Kidney (tissue), 13 donors: ENCODE measurements at regions not wholly inside any gene's neighbourhood (a gene's known extent, or its start where the extent isn't known, plus 50 kb on each side); places are given as distances from the start of the nearest gene placed in this dataset.

Experiments used
- DNase-seq, 5 donors: peaks; one replicate each; pipeline ENCODE4 v3.0.0-alpha.2; 2013 to 2020
- FAIRE-seq: peaks from 2 replicates; lab custom pipeline; 2012; peaks lifted over from hg19 to GRCh38; lab: Jason Lieb, UNC
- H3K27ac ChIP-seq, 2 donors: one replicate each; pipeline ENCODE4 v1.7.0; 2013; ENCODE audit warnings: low read depth in 2 of 2, low read length in 2 of 2, inconsistent platforms in 1 of 2
- H3K27me3 ChIP-seq: one replicate; pipeline ENCODE4 v1.7.1; 2013; ENCODE audit warnings: low read length, inconsistent platforms; ENCODE audit not compliant: control insufficient read depth, insufficient read depth
- H3K36me3 ChIP-seq, 3 donors: one replicate each; pipeline versions ENCODE4 v1.7.0 to v1.7.1; 2013; ENCODE audit warnings: low read length in 3 of 3, control low read depth in 1 of 3, inconsistent platforms in 1 of 3; ENCODE audit not compliant: insufficient read depth in 3 of 3, control insufficient read depth in 2 of 3
- H3K4me1 ChIP-seq, 3 donors: one replicate each; pipeline versions ENCODE4 v1.7.0 to v1.7.1; 2013; ENCODE audit warnings: low read length in 3 of 3, inconsistent platforms in 1 of 3, low read depth in 1 of 3; ENCODE audit not compliant: control insufficient read depth in 2 of 3, insufficient read depth in 2 of 3
- H3K4me3 ChIP-seq, 3 donors: one replicate each; pipeline versions ENCODE4 v1.7.0 to v1.8.1; 2013; ENCODE audit warnings: low read length in 3 of 3, control low read depth in 1 of 3, inconsistent platforms in 1 of 3
- H3K9ac ChIP-seq, 3 donors: one replicate each; pipeline versions ENCODE4 v1.7.0 to v1.7.1; 2013; ENCODE audit warnings: low read length in 3 of 3, control low read depth in 1 of 3, inconsistent platforms in 1 of 3
- H3K9me3 ChIP-seq, 3 donors: one replicate each; pipeline versions ENCODE4 v1.7.0 to v1.7.1; 2013; ENCODE audit warnings: low read length in 3 of 3, control low read depth in 1 of 3, inconsistent platforms in 1 of 3; ENCODE audit not compliant: control insufficient read depth in 2 of 3, insufficient read depth in 1 of 3
- intact Hi-C: fragments of 100-400 bp; cut with DNase I; formaldehyde crosslinking; loops from one replicate; pipeline ENCODE4 v1.11.1; 2022
- TF ChIP-seq, protein P1 (sequence below): IDR thresholded peaks from 3 replicates; pipeline ENCODE4 v1.5.1; 2012; ENCODE audit warnings: mild to moderate bottlenecking, moderate library complexity, borderline replicate concordance; ENCODE audit not compliant: insufficient read depth; ENCODE audit errors: extremely low read depth
- donor health status: control.
- donor health status: control.
- donor health status: control.
- donor health status: control.
- donor health status: control.
- donor health status: DM: yes; HTN: yes; CAD: no.
- donor health status: Normal renal cell carcinoma (clear cell type).

DNA sequence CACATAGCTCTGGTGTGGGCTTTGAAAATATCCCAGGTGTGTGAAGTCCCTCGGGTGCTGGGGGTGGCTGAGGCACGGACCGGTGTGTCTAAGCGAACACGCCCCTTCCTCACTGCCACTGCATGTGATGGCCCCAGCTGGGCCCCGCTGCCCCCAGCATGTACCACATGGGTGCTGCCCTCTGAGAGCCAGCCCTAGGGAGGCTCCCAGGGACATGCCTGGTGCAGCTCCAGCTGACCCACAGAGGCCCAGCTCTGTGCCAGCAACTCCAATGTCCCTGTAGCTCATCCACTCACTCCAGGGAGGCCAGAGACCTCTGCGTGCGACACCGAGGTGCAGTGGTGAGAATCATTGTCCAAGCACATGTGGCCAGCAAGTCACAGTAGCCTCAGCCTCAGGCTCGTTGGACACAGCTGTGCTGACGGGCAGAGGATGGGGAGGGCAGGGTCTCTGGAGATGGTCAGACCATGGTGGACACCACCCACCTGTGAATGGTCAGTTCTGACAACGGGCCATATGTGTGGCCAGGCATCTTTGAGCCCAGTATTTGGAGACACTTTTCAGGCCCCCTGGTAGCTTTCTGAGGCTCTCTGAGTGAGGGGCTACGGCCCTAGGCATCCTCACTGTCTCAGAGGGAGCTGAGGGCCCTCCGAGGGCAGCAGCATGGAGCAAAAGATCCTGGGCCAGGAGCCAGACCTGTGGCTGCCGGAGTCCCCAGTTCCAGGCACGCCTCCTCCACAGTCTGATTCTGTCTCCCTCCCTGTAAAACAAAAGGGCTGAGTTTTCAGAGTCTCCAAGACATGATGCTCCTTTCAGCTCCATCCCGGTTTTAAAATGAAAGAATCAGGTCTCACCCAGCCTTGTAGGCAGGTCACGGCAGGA lies 220.7 kb downstream of the NDUFA10 start:
- Histone ChIP-seq H3K27me3 (no peaks in the 10 kb centered on the region), H3K27ac (no peak overlapping the region), H3K4me3 (no peak overlapping the region), H3K9ac (no peak overlapping the region), H3K4me1 (no peaks in the 10 kb centered on the region), H3K36me3 (no peaks in the 10 kb centered on the region), H3K9me3 (no peaks in the 10 kb centered on the region)
- no peak for FAIRE-seq
- TF ChIP-seq, protein P1, sequence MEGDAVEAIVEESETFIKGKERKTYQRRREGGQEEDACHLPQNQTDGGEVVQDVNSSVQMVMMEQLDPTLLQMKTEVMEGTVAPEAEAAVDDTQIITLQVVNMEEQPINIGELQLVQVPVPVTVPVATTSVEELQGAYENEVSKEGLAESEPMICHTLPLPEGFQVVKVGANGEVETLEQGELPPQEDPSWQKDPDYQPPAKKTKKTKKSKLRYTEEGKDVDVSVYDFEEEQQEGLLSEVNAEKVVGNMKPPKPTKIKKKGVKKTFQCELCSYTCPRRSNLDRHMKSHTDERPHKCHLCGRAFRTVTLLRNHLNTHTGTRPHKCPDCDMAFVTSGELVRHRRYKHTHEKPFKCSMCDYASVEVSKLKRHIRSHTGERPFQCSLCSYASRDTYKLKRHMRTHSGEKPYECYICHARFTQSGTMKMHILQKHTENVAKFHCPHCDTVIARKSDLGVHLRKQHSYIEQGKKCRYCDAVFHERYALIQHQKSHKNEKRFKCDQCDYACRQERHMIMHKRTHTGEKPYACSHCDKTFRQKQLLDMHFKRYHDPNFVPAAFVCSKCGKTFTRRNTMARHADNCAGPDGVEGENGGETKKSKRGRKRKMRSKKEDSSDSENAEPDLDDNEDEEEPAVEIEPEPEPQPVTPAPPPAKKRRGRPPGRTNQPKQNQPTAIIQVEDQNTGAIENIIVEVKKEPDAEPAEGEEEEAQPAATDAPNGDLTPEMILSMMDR: no peak
- peak in 3 of 5 donors; percentile 4 to 55 (median 27) for DNase-seq
- intact Hi-C loops: no loop called here

DNA sequence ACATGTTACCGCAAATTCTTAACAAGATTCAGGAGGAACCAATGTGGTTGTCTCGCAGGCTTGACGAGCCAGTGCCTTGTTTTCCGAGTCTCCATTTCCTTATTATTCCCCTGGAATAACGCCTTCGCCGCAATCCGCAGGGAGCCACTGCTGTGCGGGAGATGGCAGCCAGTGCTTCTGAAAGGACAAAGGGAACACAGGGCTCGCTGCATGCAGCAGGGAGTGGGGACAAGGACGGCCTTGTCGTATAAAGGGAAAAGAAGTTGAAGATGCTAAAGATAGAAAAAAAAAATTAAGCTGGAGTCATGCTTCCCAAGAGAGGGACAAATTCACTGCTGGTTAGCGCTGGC lies 221.4 kb downstream of the NDUFA10 start:
- Histone ChIP-seq H3K36me3 (no peaks in the 10 kb centered on the region), H3K4me1 (no peaks in the 10 kb centered on the region), H3K9me3 (no peaks in the 10 kb centered on the region), H3K27ac (no peak overlapping the region), H3K4me3 (no peak overlapping the region), H3K27me3 (no peaks in the 10 kb centered on the region), H3K9ac (no peak overlapping the region)
- TF ChIP-seq, protein P1: no peak
- DNase-seq: peak in 3 of 5 donors; percentile 7 to 35 (median 27)
- FAIRE-seq: no peak
- intact Hi-C loops: no loop called here

DNA sequence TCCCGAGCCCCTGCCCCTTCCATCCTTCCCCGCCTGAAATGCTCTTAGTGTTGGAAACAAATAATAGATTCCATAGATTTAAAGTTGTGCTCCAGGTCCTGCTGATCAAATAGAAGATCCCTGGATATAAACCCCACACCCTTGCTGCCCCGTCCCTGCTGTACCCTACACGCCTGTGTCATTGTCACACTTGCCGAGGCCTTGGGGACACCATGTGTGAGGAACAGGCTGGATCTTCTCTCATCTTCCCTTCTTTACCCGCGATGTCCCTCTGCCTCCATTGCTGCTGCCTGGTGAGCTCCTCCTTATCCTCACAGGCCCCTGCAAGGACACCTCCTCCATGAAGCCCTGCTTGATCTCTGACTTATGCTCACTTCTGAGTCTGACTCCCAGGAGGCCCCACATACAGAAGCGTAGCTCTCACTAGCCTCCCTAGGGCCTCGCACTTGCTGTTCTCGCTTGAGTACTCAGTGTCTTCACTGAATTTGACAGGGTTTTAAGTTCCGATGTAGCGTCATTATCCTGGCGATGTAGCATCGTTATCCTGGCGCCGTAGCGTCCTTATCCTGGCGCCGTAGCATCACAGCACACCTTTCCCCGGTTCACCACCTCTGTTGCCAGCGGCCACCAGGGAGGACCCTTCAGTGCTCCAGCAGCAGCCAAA lies 221.9 kb downstream of the NDUFA10 start:
- TF ChIP-seq, protein P1: no peak
- no peak overlapping the region for H3K4me3 ChIP-seq
- no peak overlapping the region for H3K9ac ChIP-seq
- no peaks in the 10 kb centered on the region for H3K4me1 ChIP-seq
- FAIRE-seq (no peak), DNase-seq (peak in 2 of 5 donors; percentile 3 to 25)
- H3K27ac ChIP-seq: no peak overlapping the region
- no peaks in the 10 kb centered on the region for H3K9me3 ChIP-seq
- intact Hi-C loops: no loop called here
- H3K36me3 ChIP-seq: no peaks in the 10 kb centered on the region
- no peaks in the 10 kb centered on the region for H3K27me3 ChIP-seq
